Natural killer cell (primary cell): ENCODE measurements at regions not wholly inside any gene's neighbourhood (a gene's known extent, or its start where the extent isn't known, plus 50 kb on each side); places are given as distances from the start of the nearest gene placed in this dataset.

Experiments used
- ATAC-seq, 3 donors: fragments of 150-1000 bp in 2 of 3; fragments of 200-7000 bp in 1 of 3; cut with Tn5 transposase; 1 replicate in 1 of 3; 2 replicates in 2 of 3; pipeline ENCODE4 v1.10.0; 2021; ENCODE audit warnings: mild to moderate bottlenecking in 2 of 3, moderate library complexity in 2 of 3
- DNase-seq, 2 donors: peaks; one replicate each; pipeline versions ENCODE4 v3.0.0 to v3.0.0-alpha.2; 2013 to 2021; ENCODE audit warnings: mixed read lengths in 1 of 2
- H3K27ac ChIP-seq: one replicate; pipeline ENCODE4 v1.5.1; 2013; ENCODE audit warnings: mild to moderate bottlenecking, low read length
- H3K27me3 ChIP-seq: one replicate; pipeline ENCODE4 v1.6.1; 2013; ENCODE audit warnings: low read length; ENCODE audit not compliant: control insufficient read depth, insufficient read depth
- H3K36me3 ChIP-seq: one replicate; pipeline ENCODE4 v1.6.1; 2013; ENCODE audit warnings: low read length; ENCODE audit not compliant: control insufficient read depth, insufficient read depth
- H3K4me1 ChIP-seq: one replicate; pipeline ENCODE4 v1.6.1; 2013; ENCODE audit warnings: low read length; ENCODE audit not compliant: control insufficient read depth, insufficient read depth
- H3K4me3 ChIP-seq: one replicate; pipeline ENCODE4 v1.5.1; 2013; ENCODE audit warnings: low read length
- H3K9me3 ChIP-seq: one replicate; pipeline ENCODE4 v1.6.1; 2013; ENCODE audit warnings: low read length; ENCODE audit not compliant: control insufficient read depth, insufficient read depth
- H3K27ac Mint-ChIP-seq, 2 donors: one replicate each; pipeline ENCODE4 v1.8.0; 2022; ENCODE audit warnings: mild to moderate bottlenecking in 2 of 2, mixed read lengths in 2 of 2, moderate library complexity in 1 of 2
- H3K27me3 Mint-ChIP-seq, 2 donors: one replicate each; pipeline ENCODE4 v1.8.0; 2022; ENCODE audit warnings: low read depth in 2 of 2, mixed read lengths in 2 of 2
- H3K36me3 Mint-ChIP-seq: one replicate; pipeline ENCODE4 v1.8.0; 2022; ENCODE audit warnings: mixed read lengths
- H3K4me1 Mint-ChIP-seq, 2 donors: one replicate each; pipeline ENCODE4 v1.8.0; 2022; ENCODE audit warnings: mixed read lengths in 2 of 2
- H3K4me3 Mint-ChIP-seq: one replicate; pipeline ENCODE4 v1.8.0; 2022; ENCODE audit warnings: mild to moderate bottlenecking, moderate library complexity, mixed read lengths
- H3K9me3 Mint-ChIP-seq, 2 donors: one replicate each; pipeline ENCODE4 v1.8.0; 2022; ENCODE audit warnings: mixed read lengths in 2 of 2
- WGBS: methylation state at CpG from one replicate; pipeline ENCODE4 v1.1.7; 2013; ENCODE audit warnings: missing lambda C conversion rate; ENCODE audit not compliant: insufficient coverage; 5-methylcytosine and 5-hydroxymethylcytosine counted together
- intact Hi-C: fragments of 100-400 bp; cut with micrococcal nuclease; formaldehyde crosslinking; loops from one replicate; pipeline ENCODE4 v1.14.2; 2022
- TF ChIP-seq, protein P1 (sequence below): fragments of 200-600 bp; IDR thresholded peaks from one replicate; pipeline ENCODE4 v1.8.0; 2022; ENCODE audit warnings: antibody characterized with exemption

DNA sequence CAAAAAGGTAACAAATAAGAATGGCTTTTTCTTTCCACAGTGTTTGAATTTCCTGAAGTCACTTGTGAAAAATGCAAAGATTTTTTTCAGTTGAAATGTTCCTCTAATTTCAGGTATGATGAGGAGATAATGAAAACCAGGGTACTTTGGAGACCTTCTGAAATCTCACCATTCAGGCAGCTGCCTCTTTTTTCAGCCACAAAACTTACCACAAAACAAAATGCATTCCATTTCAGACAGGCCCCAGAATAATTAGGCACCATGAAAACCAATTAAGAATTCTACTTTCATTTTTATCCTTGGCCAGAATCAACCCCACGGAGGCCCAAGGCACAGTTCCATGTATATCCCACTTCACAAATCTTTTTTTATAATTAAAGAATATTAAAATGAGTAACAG lies 880.3 kb upstream of the ACVR2A start:
- intact Hi-C loops = no loop called here
- Mint-ChIP-seq H3K27me3 (no peaks in the 10 kb centered on the region), H3K4me3 (no peak overlapping the region), H3K27ac (no peak overlapping the region), H3K36me3 (peaks cover 9% of the 10 kb centered on the region), H3K4me1 (no peaks in the 10 kb centered on the region), H3K9me3 (peaks cover 7% of the 10 kb centered on the region in 2 donors)
- H3K27me3 ChIP-seq = no peaks in the 10 kb centered on the region
- no CpG with 5 or more reads among the region's 1 CpG for WGBS
- TF ChIP-seq, protein P1, sequence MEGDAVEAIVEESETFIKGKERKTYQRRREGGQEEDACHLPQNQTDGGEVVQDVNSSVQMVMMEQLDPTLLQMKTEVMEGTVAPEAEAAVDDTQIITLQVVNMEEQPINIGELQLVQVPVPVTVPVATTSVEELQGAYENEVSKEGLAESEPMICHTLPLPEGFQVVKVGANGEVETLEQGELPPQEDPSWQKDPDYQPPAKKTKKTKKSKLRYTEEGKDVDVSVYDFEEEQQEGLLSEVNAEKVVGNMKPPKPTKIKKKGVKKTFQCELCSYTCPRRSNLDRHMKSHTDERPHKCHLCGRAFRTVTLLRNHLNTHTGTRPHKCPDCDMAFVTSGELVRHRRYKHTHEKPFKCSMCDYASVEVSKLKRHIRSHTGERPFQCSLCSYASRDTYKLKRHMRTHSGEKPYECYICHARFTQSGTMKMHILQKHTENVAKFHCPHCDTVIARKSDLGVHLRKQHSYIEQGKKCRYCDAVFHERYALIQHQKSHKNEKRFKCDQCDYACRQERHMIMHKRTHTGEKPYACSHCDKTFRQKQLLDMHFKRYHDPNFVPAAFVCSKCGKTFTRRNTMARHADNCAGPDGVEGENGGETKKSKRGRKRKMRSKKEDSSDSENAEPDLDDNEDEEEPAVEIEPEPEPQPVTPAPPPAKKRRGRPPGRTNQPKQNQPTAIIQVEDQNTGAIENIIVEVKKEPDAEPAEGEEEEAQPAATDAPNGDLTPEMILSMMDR = no peak
- ATAC-seq (no peak), DNase-seq (no peak)
- no peak overlapping the region for H3K27ac ChIP-seq
- no peaks in the 10 kb centered on the region for H3K9me3 ChIP-seq
- H3K36me3 ChIP-seq = no peaks in the 10 kb centered on the region
- H3K4me3 ChIP-seq = no peak overlapping the region
- no peaks in the 10 kb centered on the region for H3K4me1 ChIP-seq

DNA sequence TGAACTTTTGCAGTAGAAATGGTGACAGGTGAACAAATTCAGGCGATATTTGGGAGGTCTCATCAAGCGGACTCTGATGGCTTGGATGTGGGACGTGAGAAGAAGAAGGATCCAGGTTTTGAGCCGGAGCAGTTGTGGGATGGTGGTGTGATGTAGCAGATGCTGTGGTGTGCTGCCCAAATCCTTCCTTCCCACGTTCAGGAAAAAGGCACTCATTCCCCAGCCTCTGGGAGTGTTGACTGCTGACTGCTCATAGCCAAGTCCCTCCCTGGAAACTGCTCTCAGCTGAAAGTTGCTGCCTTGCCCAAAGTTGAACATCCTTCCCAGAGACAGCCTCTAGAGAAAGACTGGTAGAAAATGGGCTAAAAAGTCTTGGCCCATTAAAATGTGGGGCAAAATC lies 890.3 kb upstream of the ACVR2A start:
- TF ChIP-seq, protein P1 = no peak
- Mint-ChIP-seq H3K27ac (no peak overlapping the region), H3K4me1 (no peaks in the 10 kb centered on the region), H3K4me3 (no peak overlapping the region), H3K27me3 (no peaks in the 10 kb centered on the region), H3K36me3 (no peaks in the 10 kb centered on the region), H3K9me3 (peaks cover 4 to 5% of the 10 kb centered on the region in 2 donors)
- intact Hi-C loops = no loop called here
- H3K9me3 ChIP-seq = no peaks in the 10 kb centered on the region
- DNase-seq (no peak), ATAC-seq (no peak)
- no peak overlapping the region for H3K27ac ChIP-seq
- H3K36me3 ChIP-seq = no peaks in the 10 kb centered on the region
- no peaks in the 10 kb centered on the region for H3K27me3 ChIP-seq
- H3K4me1 ChIP-seq = no peaks in the 10 kb centered on the region
- no peak overlapping the region for H3K4me3 ChIP-seq
- 63% methylated on average over 5 of the region's 5 CpGs for WGBS

DNA sequence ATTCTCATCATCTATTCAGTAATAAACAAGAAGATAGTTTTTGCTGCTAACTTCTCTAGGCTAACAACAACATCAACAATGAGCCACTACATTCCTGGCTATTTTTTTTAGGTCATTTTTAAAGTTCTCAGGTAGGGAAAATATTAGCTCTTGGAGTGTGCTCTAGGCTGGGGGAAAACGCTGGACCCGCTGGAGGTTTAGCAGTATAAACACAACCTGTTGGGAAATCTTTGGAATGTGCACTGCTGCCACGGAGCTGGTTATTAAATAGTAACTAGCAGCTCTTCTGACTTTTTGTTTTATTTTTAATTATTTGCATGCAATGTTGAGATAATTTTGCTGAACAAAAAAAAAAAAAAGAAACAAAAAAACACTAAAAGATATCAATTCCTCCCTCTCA lies 892.1 kb upstream of the ACVR2A start:
- H3K27me3 Mint-ChIP-seq = no peaks in the 10 kb centered on the region
- Histone ChIP-seq H3K4me3 (no peak overlapping the region), H3K4me1 (no peaks in the 10 kb centered on the region), H3K36me3 (no peaks in the 10 kb centered on the region), H3K27ac (no peak overlapping the region), H3K9me3 (no peaks in the 10 kb centered on the region), H3K27me3 (no peaks in the 10 kb centered on the region)
- DNase-seq = no peak
- peaks cover 4 to 5% of the 10 kb centered on the region in 2 donors for H3K9me3 Mint-ChIP-seq
- ATAC-seq = no peak
- H3K4me3 Mint-ChIP-seq = no peak overlapping the region
- H3K27ac Mint-ChIP-seq = no peak overlapping the region
- intact Hi-C loops = no loop called here
- no peaks in the 10 kb centered on the region for H3K36me3 Mint-ChIP-seq
- TF ChIP-seq, protein P1 = no peak
- H3K4me1 Mint-ChIP-seq = no peaks in the 10 kb centered on the region
- WGBS = 95% methylated on average over 2 of the region's 3 CpGs

DNA sequence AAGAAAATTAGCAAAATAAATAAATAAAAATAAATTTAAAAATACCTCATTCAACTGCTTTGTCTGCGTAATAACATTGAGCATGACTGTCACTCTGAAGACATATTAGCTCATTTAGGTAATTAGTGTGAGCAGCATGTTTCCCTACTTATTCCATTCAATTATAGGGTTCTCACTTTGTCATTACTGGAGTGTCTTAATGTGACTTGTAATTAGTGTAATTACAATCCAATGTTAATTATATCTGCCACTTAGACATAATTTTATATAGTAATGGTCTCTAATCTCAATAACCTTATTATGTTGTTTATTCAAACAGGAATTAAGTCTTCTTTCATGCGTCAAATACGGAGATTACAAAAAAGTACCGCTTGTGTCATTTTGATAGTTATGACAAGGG lies 893.9 kb upstream of the ACVR2A start:
- H3K27ac Mint-ChIP-seq = no peak overlapping the region
- TF ChIP-seq, protein P1 = no peak
- Histone ChIP-seq H3K4me1 (no peaks in the 10 kb centered on the region), H3K27me3 (no peaks in the 10 kb centered on the region), H3K27ac (no peak overlapping the region), H3K9me3 (no peaks in the 10 kb centered on the region), H3K36me3 (no peaks in the 10 kb centered on the region), H3K4me3 (no peak overlapping the region)
- intact Hi-C loops = no loop called here
- ATAC-seq = no peak
- H3K4me1 Mint-ChIP-seq = no peaks in the 10 kb centered on the region
- DNase-seq = no peak
- no peaks in the 10 kb centered on the region for H3K36me3 Mint-ChIP-seq
- H3K9me3 Mint-ChIP-seq = peaks cover 3 to 7% of the 10 kb centered on the region in 2 donors
- no peaks in the 10 kb centered on the region for H3K27me3 Mint-ChIP-seq
- H3K4me3 Mint-ChIP-seq = no peak overlapping the region
- 100% methylated on average over 3 of the region's 4 CpGs for WGBS
